Upper lobe of left lung (tissue), 4 donors: ENCODE measurements at regions not wholly inside any gene's neighbourhood (a gene's known extent, or its start where the extent isn't known, plus 50 kb on each side); places are given as distances from the start of the nearest gene placed in this dataset.

Experiments used
- CTCF ChIP-seq, 6 experiments: fragments of 450-650 bp in 4 of 6; fragments of 200-600 bp in 2 of 6; sonication (generic) in 2 of 6; IDR thresholded peaks; one replicate each; pipeline ENCODE4 v1.5.1; 2016 to 2019; ENCODE audit warnings: antibody characterized with exemption in 6 of 6
- EP300 ChIP-seq, 4 donors: sonication (generic); formaldehyde crosslinking; IDR thresholded peaks; one replicate each; pipeline ENCODE4 v1.5.1; 2017; ENCODE audit warnings: antibody characterized with exemption in 4 of 4, control low read depth in 2 of 4
- POLR2A ChIP-seq, 4 donors: fragments of 450-650 bp; IDR thresholded peaks; one replicate each; pipeline ENCODE4 v1.5.1; 2016 to 2017; ENCODE audit warnings: antibody characterized with exemption in 4 of 4, mild to moderate bottlenecking in 2 of 4
- POLR2AphosphoS5 ChIP-seq, 2 donors: sonication (generic); formaldehyde crosslinking; IDR thresholded peaks; one replicate each; pipeline ENCODE4 v1.5.1; 2017; ENCODE audit warnings: antibody characterized with exemption in 2 of 2

GRCh38 chr3:117567906-117568305 lies 858.3 kb downstream of the TUSC7 start:
- TF ChIP-seq CTCF (IDR thresholded peaks at IDR 0.05) (no peak), POLR2A (IDR thresholded peaks at IDR 0.05) (no peak), EP300 (IDR thresholded peaks at IDR 0.05) (no peak), POLR2AphosphoS5 (IDR thresholded peaks at IDR 0.05) (no peak)
